Sigmoid colon (tissue), 4 donors: ENCODE measurements at regions not wholly inside any gene's neighbourhood (a gene's known extent, or its start where the extent isn't known, plus 50 kb on each side); places are given as distances from the start of the nearest gene placed in this dataset.

ENCODE experiments used
- CTCF ChIP-seq, 4 experiments: fragments of 450-650 bp in 3 of 4; fragments of 200-600 bp in 1 of 4; IDR thresholded peaks; one replicate each; pipeline ENCODE4 v1.5.1; 2016 to 2019; ENCODE audit warnings: antibody characterized with exemption in 4 of 4, mild to moderate bottlenecking in 3 of 4, moderate library complexity in 2 of 4
- EP300 ChIP-seq, 4 donors: sonication (generic); formaldehyde crosslinking; IDR thresholded peaks; one replicate each; pipeline ENCODE4 v1.6.1; 2017; ENCODE audit warnings: antibody characterized with exemption in 4 of 4
- POLR2A ChIP-seq, 2 donors: fragments of 450-650 bp; IDR thresholded peaks; one replicate each; pipeline ENCODE4 v1.6.1; 2016; ENCODE audit warnings: antibody characterized with exemption in 2 of 2, mild to moderate bottlenecking in 2 of 2, moderate library complexity in 2 of 2
- POLR2AphosphoS5 ChIP-seq, 4 donors: sonication (generic); formaldehyde crosslinking; IDR thresholded peaks; one replicate each; pipeline ENCODE4 v1.6.1; 2017; ENCODE audit warnings: antibody characterized with exemption in 4 of 4

GRCh38 chr5:117236941-117237340 lies 662.3 kb upstream of the SEMA6A start:
- no peak for TF ChIP-seq CTCF (IDR thresholded peaks at IDR 0.05)
- TF ChIP-seq EP300 (IDR thresholded peaks at IDR 0.05) = no peak
- no peak for TF ChIP-seq POLR2AphosphoS5 (IDR thresholded peaks at IDR 0.05)
- TF ChIP-seq POLR2A (IDR thresholded peaks at IDR 0.05) = no peak
